ENCODE measurements at regions not wholly inside any gene's neighbourhood (a gene's known extent, or its start where the extent isn't known, plus 50 kb on each side); places are given as distances from the start of the nearest gene placed in this dataset.

DNA sequence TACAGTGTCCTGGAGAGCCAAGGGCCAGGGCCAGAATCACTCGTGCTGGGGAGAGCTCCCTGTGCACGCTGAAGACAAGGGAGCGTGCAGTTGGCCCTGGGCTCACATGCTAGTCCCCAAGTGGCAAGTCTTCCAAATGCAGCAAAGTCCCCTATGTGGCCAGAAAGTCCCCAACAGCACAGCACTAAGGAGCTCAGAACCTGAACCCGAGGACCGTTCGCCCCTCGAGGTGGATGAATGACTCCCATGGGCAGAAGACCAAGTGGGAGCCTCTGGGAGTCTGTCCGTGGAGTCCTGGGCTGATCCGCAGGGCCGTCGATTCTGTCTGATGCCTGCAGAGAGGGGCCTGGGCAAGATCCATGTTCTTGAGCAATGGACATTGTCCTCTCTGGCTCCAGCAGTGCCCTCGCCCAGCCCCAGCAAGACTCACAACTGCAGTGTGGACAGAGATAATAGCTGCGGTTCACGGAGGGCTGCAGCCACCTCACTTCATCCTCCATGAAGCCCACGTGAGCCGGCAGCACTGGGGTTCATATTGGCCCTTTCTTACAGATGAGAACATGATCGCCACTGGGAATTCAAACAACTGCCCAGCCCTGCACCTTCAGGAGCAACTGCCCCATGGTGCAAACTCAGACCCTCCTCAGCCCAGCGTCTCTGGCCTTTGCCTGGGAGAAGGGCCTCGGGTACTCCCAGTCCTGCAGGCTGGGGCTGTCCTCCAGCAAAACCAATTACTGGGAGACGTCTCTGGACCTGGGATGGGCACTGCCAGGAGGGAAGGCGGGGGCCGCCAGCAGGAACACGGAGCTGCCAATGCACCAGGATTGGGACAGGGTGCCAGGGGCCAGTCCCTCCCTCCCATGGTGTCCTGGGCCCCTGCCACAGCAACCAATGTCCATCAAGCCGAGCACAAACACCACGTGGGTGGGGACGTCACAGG is 243.7 kb downstream of the NPHP4 start:
- no peak for DNase-seq

DNA sequence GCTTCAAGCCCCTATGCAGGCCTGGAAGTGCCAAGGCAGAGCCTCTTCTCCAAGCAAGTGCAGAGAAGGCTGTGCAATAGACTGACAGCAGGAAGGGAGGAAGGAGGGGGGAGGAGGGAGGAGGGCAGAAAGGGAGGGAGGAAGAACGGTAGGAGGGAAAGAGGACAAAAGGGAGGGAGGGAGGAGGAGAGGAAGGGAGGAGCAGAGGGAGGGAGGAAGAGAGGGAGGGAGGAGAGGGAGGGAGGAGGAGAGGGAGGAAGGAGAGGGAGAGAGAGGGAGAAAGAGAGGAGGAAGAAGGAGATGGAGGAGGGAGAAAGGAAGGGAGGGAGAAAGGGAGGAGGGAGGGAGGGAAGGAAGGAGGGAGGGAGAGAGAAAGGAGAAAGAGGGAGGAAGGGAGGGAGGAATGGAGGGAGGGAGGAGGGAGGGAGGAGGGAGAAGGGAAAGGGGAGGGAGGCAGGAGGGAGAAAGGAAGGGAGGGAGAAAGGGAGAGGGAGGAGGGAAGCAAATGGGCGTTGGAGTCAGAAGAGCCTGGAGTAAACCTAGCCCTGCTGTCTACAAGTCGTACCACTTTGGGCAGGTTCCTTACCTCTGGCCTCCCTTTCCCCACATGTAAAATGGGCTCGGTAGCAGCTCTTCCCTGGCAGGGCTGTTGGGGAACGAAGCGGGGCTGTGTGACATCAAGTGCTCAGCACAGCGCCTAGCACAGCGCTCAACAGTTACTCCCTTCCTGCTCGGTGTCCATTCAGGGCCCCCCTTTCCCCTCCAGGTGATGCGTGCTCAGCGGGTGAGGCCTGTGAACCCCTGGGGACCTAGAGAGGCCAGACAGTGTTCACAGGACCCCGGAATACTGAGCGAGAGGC is 244.6 kb downstream of the NPHP4 start:
- no peak for DNase-seq

DNA sequence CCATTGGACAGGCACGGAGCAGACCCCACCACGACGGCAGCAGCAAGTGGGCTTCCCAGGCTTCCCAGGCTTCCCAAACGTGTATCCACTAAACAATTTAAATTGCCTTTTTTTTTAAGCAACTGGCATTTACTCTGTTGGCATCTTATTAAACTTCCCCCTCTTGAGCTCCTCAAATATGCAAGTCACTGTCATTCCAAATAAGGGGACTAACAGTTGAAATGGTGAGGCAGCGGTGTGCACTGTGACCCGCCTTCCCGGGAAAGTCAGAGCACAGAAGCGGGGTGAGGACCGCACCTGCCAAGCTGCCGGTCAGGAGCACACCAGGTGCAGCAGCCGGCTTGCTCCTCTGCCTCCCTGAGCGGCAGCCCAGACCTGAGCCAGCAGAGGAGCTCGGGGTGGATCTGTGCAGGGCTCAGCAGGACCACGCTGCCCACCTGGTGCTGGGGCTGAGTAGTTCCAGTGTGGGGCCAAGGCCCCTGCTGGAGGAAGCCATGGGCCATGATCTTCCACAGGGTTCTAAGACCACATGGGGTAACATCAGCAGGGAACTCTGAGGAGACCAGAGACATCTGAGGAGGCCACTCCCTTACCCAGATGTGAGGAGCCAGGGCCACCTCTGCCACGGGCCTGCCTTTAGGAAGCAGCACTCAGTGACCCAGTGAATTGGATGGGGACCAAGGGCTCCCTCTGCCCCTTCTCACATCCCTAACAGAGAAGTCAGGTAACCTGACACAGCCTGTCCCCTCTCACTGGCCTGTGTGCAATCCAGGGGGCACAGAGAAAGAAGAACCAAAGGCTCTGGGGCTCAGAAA is 245.4 kb downstream of the NPHP4 start:
- DNase-seq = no peak

DNA sequence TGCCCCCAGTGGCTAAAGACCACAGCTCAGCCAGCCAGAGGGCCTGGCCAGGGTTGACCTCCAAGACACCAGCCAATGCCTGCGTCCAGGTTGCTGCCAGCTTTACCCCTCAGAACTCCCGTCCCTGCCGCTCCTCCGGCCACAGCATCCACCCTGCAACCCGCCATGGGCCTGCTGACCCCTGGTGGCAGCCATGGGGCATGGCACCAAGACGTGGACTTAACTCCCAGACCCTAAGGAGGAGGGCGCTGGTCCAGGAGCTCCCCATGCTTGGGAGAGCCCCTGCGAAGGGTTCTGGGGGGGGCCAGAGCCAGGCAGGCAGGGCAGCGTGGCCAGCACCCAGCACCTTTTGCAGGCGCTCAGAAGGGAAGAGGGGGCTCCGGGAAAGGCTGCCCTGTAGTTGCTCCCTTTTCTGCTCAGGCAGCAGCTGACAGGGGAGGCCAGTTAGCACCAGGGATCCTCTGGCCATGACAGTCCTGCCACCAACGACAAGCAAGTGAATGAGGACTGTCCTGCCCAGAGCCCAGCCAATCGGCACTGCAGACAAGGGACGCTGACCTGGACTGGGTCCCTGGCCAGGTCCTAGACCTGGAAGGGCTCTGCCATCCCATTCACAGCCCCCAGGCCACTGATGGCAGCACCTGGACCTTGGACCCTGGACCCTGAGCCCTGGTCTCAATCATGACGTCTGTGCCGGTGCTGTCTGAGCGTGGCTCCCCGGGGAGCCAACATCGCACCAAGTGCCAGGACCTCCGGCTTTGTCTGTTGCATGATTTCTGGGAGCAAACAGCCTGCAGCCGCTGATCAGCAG is 246.2 kb downstream of the NPHP4 start:
- DNase-seq = peak; percentile 93

DNA sequence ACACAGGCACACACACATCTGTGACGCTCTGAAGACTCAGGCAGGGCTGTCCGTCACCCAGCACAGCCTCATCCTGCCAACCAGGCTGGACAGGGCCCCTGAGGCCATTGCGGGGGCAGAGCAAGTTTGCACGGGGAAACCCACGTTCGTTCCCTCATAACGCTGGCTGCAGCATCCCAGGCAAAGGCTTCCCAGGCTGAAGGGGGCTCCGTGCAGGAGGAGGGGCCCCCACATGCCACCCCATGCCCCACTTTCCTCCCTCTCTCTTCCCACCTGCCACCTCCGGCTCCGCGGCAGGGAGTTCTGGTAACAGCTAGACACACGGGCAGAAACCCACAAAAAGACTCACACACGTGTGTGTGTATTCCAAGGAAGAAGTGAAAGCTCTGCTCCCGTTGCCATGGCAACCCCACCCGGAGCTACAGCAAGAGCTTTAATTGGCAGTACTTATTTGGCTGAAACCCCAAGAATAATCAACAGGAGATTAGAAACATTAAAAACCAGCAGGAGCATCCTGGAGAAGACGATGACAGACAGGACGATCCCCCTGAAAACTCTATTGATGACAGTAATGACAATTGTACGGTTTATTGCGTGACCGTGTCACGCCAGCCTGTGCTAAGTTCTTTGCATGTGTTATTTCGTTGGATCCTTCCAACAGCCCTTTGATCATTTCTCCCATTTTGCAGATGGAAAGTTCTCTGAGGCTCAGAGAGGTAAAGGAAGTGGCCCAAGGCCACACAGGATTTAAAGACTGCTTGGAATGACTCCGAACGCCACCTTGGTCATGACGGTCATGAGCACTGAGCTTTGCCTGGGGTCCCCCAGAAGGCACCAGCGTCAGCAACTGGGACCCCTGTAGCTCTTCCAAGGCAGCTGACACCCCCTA is 247.1 kb downstream of the NPHP4 start:
- peak; percentile 74 for DNase-seq

DNA sequence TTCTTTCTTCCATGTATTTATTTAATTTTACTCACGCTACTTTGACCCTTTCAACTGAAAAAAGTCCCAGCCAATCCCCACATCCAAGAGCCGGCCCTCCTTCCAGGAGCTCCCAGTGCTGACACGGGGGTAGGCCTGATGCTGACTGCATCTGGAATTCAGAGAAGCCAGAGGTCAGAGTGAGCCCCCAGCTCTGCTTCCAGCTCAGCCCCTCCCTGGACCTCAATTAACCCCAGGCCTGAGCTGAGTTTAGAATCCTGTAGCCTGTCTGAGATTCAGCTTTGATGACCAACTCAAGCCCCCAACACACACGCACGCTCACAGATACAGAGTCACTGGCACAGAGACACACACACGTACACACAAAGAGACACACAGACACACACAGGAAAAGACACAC is 247.9 kb downstream of the NPHP4 start:
- no peak for DNase-seq

DNA sequence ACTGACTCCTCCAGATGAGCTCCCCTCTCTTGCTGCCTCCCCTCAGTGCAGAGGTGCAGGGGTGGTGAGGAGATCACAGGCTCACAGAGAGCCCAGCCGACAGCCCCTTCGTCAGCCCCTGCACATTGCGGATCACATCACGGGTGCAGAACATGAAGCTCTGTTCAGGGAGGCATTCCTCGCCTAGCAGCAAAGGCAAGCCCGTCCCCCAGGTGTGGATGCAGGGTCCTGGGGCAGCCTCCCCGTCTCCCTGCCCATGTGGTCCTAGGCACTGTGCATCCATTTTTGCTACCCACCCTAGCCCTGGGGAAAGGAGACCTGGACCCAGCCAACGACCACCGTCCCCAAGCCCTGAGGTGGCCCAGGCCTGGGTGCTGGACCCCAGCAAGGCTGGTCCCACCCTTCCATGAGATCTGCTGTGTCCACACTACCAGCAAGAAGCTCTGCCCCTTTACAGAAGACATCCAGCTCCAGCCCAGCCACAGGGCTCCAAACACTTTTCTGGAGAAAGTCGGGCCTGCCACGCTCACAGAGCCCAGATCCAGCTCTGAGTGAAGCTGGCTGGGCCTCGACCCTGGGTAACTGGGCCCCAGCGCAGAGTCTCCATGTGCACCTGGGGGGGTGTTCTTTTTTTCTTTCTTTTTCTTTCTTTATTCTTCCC is 248.7 kb downstream of the NPHP4 start:
- no peak for DNase-seq

DNA sequence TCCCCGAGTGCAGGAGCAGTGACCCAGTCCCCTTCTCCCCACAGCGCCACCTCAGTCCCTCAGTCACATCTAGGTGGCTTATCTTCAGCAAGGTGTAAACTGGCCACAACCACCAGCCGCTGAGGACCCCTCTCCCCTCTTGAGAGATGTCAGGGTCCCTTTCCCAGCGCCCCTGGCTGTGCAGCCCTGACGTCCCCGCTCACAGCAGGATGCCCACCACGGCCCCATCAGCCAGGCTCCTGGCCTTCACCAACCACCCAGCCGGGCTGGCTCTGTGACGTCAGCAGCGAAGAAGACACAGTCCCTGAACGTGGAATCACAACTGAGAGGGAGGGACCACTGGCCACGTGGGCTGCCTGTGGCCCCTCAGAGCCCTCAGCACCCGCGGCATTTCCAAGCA is 249.4 kb downstream of the NPHP4 start:
- no peak for DNase-seq

DNA sequence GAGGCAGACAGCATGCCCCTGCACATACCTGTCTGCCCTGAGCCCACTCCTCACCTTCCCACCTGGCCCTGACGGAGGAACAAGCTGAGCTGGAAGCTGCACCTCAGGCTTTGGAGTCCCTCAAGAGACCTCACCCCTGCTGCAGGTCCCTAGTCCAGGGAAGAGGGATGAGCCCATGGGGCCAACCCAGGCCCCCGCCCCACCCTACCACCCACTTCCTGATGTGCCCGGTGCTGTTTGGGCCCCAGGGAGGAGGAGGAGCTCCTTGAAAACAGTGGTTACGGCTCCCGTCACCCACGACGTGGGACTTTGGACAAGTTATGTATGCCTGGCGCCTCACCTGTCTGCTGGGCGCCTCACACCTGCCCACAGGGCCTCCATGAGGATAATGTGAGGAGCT is 250.2 kb downstream of the NPHP4 start:
- DNase-seq = no peak

DNA sequence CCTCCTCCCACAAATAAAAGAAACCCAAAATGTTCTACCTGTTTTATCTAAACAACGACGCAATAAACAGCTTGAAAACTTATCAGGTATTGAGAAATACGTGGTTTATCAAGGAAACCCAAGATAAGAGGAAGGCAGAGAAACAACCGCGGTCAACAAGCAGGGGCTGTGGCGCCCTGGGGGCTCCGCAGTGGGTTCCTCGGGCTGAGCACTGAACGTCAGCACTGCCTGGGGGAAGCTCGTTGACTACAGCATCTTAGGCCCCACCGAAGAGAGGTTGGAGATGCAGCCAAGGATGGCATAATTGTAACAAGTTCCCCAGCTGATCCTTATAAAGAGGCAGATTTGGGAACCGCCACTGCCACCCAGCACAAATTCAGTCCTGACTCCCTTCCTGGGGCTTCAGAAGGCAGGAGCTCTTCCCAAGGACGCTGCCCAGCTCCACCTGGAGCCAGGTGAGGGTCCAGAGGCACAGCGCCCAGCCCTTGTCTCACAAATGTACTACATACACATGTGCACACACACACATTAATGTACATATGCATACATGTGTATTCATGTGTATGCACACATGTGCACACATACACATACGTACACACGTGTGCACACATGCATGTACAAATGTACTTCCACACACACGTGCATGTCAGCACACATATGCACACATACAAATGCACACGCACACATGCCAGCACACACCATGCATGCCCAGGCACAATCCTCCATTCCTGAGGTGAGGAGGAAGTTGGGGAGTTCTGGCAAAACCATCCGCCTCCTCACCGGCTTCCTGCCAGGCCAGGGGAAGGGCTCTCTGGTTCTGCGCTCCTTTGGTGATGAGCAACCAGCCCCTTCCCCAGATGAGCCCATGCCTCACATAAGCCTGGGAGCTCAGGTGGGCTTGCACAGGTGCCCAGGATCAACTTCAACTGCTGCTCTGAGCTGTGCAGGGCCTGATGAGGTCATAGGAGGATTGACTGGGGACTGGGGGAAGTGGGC is 251.1 kb downstream of the NPHP4 start:
- no peak for DNase-seq

DNA sequence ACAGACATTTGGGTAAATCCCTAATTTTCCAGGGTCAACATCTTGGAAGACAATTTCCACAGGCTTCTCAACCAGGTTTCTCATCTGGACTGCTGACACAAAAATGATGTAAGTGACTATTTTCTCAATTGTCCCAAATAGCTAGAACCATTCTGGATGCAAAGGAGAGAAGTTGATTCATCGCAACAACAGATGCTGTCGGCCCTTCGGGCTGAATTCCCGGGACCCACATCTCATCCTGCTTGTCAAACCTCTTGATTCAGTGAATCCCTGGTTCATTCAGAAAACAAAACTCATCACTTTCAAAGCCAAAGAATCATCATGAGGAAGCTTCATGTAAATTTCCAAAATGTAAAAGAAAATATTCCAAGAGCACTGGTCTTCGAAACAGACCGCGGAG is 251.8 kb downstream of the NPHP4 start:
- no peak for DNase-seq

DNA sequence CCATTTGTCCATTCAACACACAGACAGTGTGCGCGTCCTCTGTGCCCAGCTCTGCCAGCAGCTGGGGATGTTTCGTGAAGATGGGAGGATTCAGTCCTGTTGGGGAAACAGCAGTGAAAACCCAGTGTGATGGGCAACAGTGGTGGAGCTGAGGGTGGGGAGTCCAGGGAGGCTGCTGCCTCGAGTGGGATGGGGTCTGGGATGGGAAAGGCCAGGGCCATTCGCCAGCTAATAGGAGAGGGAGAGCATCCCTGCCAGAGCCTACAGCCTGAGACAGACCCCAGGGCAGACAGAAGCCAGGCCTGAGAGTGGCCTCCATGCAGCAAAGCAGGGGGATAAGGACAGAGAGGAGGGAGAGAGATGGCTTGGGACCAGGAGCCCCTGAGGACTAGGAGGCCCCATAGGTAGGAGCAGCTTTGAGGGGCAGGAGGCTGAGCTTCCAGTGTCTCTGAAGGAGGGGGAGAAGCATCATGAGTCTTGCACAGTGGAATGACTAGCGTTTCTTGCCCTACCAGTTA is 252.6 kb downstream of the NPHP4 start:
- no peak for DNase-seq

DNA sequence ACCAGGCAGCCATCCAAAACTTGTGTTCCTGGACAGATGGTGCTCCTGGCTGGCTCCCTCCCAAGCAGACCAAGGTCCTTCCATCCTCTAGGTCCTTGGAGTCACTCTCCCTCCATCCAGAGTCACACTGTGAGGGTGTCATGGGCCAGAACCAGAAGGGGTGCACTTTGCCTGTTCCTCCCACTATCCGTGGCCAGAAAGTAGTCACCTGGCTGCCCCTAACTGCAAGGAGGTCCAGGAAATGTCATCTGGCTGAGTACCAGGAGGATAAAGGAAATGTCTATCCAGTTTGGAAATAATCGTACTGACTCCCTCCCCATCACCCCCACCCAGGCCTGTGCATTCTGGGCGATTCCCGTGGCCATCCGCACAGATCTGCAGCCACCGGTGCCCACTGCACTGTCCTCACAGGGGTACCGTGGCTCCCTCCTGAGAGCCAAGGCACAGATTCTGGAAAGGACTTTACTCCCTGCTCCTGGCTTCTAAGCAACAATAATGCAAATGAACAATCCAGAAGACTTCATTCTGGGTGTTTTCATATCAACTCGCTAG is 253.2 kb downstream of the NPHP4 start:
- DNase-seq = no peak

DNA sequence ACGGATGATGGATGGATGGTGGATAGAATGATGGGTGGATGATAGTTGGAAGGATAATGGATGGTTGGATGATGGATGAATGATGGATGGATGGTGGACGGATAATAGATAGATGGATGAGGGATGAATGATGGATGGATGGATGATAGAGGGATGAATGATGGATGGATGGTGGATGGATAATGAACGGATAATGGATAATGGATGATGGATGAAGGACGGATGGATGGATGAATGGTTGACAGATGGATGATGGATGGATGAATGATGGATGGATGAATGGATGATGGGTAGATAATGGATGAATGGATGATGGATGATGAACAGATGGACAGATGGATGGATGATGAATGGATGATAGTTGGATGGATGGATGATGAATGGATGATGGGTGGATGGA is 255.1 kb downstream of the NPHP4 start:
- no peak for DNase-seq

DNA sequence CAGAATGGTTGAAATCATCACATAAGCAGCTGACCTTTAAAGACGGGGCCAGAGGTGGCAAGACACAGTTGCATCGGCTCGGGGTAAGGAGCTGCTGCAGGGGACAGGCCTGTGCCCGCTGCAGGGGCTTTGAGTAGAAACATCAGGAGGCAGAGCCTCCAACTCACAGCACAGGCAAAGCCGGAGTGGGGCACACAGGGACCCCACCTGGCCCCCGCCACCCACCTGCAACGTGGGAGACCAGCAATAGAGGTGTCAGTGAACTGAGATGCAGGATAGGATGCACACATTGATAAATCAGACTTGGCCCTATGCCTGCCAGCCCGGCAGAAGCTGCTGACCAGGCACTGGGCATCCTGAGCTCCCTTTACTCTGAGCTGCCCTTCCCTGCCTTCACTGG is 257.2 kb downstream of the NPHP4 start:
- DNase-seq = no peak

DNA sequence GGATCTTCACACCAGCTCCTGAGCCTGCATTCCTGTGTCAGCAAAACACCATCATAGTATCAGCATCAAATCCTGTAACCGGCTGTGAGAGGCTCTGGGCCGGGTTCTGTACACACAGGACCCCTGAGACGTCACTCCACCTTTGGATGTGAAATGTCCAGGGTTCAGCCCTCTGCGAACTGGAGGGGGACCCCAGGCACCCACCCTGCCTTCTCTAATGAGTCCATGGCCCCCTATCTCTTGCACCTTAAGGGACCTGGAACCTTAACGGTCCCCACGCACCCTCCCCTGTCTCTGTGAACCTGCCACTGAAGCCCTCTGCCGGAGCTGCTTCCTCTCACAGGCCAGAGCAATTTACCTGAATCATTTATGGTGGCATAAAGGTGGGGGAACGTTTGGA is 257.8 kb downstream of the NPHP4 start:
- DNase-seq = no peak

DNA sequence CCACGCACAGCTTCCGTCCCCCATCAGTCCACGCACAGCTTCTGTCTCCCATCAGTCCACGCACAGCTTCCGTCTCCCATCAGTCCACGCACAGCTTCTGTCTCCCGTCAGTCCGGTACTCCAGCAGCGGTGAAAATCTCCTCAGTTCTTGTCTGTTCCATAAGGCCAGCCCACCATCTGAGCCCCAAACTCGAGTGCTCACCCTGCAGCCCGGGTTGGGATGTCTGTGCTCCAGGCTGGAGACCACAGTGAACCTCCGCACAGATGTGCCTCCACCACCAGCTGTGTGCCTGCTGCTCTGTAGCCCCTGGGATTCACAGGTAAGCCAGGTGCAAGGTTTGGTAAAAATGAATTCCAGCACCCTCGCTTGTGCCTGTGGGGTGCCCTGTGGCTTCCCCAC is 258.6 kb downstream of the NPHP4 start:
- DNase-seq = no peak

DNA sequence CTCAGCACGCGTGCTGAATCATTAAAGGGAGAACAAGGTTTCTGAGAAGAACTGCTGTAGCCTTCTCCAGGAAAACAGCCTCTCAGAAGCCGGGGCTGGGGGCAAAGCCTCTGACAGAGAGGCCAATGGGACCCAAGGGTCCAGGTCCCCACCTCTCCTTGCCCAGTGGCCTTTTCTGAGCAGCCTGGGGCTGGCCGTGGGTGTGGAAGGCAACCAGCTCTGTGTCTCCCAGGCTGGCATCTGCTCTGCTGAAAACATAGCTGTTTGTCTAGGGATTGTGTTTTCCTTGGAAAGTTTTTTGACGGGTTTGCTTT is 261.2 kb downstream of the NPHP4 start:
- no peak for DNase-seq
